Endothelial cell of umbilical vein (primary cell): ENCODE measurements at regions not wholly inside any gene's neighbourhood (a gene's known extent, or its start where the extent isn't known, plus 50 kb on each side); places are given as distances from the start of the nearest gene placed in this dataset.

Source experiments
- BruUV-seq: library from RNA; stranded (reverse); fragments of 400-500 nt; replicated peaks from 2 replicates; lab custom pipeline; 2021; lab: Mats Ljungman, UMichigan
- CTCF ChIA-PET: fragments of 300-600, 350-600 bp; sonication (Branson Sonifier 250); formaldehyde crosslinking; loops from one replicate; lab custom pipeline; 2021; ENCODE audit warnings: antibody characterized with exemption, inconsistent platforms; lab: Charles Lee
- POLR2A ChIA-PET: fragments of 300-600, 350-600 bp; sonication (Branson Sonifier 250); formaldehyde crosslinking; loops from one replicate; lab custom pipeline; 2021; ENCODE audit warnings: antibody characterized with exemption, inconsistent platforms; lab: Charles Lee
- DNase-seq: peaks from one replicate; pipeline ENCODE4 v3.0.0-alpha.2; 2011; ENCODE audit warnings: low read depth, low spot score
- FAIRE-seq: peaks from 2 replicates; lab custom pipeline; 2011; peaks lifted over from hg19 to GRCh38; lab: Jason Lieb, UNC
- H2AFZ ChIP-seq: 2 replicates; pipeline ENCODE4 v1.6.0; 2012; ENCODE audit warnings: low read depth, low read length, control low read depth, inconsistent platforms
- H3K27ac ChIP-seq: 2 replicates; pipeline ENCODE4 v1.5.1; 2011; ENCODE audit warnings: low read depth, mild to moderate bottlenecking, control low read depth, low read length, moderate library complexity; ENCODE audit not compliant: insufficient read depth
- H3K27me3 ChIP-seq, 2 experiments: 2 replicates each; pipeline versions ENCODE4 v1.6.0 to v1.6.1; 2011; ENCODE audit warnings: low read length in 2 of 2, mixed read lengths in 1 of 2; ENCODE audit not compliant: control insufficient read depth in 2 of 2, insufficient read depth in 2 of 2
- H3K36me3 ChIP-seq, 2 experiments: 2 replicates in 1 of 2; 3 replicates in 1 of 2; pipeline ENCODE4 v1.5.1; 2011; ENCODE audit warnings: low read length in 2 of 2, mild to moderate bottlenecking in 1 of 2, moderate library complexity in 1 of 2; ENCODE audit not compliant: control insufficient read depth in 2 of 2, insufficient read depth in 2 of 2; ENCODE audit errors: extremely low read depth in 1 of 2
- H3K4me1 ChIP-seq: 3 replicates; pipeline ENCODE4 v1.5.1; 2011; ENCODE audit warnings: mild to moderate bottlenecking, low read length; ENCODE audit not compliant: control insufficient read depth, insufficient read depth; ENCODE audit errors: extremely low read depth
- H3K4me2 ChIP-seq: 2 replicates; pipeline ENCODE4 v1.6.1; 2011; ENCODE audit warnings: low read length, control low read depth, mixed read lengths; ENCODE audit not compliant: insufficient read depth
- H3K4me3 ChIP-seq, 3 experiments: fragments of 200-600 bp in 1 of 3; sonication (generic), shearing (Covaris generic) in 1 of 3; replicated peaks in 1 of 3; 2 replicates each; pipeline ENCODE4 v1.5.1; 2011 to 2016; ENCODE audit warnings: control low read depth in 3 of 3, low read length in 3 of 3, mild to moderate bottlenecking in 2 of 3, inconsistent platforms in 1 of 3, low read depth in 1 of 3, moderate library complexity in 1 of 3; ENCODE audit not compliant: insufficient read depth in 1 of 3
- H3K79me2 ChIP-seq: 2 replicates; pipeline ENCODE4 v1.6.0; 2012; ENCODE audit warnings: low read length, inconsistent platforms; ENCODE audit not compliant: control insufficient read depth, insufficient read depth
- H3K9ac ChIP-seq: replicated peaks from 2 replicates; pipeline ENCODE3; 2011; ENCODE audit warnings: low read length, control low read depth; ENCODE audit not compliant: insufficient read depth; ENCODE audit errors: extremely low read depth
- H3K9me1 ChIP-seq: replicated peaks from 3 replicates; pipeline ENCODE4 v1.6.0; 2011; ENCODE audit warnings: mild to moderate bottlenecking, low read length; ENCODE audit not compliant: control insufficient read depth, insufficient read depth; ENCODE audit errors: extremely low read depth
- H3K9me3 ChIP-seq: replicated peaks from 2 replicates; pipeline ENCODE4 v1.5.1; 2012; ENCODE audit warnings: low read length, inconsistent platforms; ENCODE audit not compliant: control insufficient read depth, insufficient read depth
- H4K20me1 ChIP-seq: replicated peaks from 2 replicates; pipeline ENCODE3; 2011; ENCODE audit warnings: mild to moderate bottlenecking, low read length; ENCODE audit not compliant: control insufficient read depth, insufficient read depth; ENCODE audit errors: extremely low read depth
- GATA2 ChIP-seq: IDR thresholded peaks from 2 replicates; pipeline ENCODE4 v1.7.0; 2011; ENCODE audit warnings: low read depth, mild to moderate bottlenecking, moderate library complexity, mixed read lengths, low read length; ENCODE audit not compliant: insufficient read length, insufficient read depth
- JUN ChIP-seq: IDR thresholded peaks from 2 replicates; pipeline ENCODE4 v1.6.1; 2011; ENCODE audit warnings: borderline replicate concordance, low read depth; ENCODE audit not compliant: insufficient read length, insufficient read depth
- MYC ChIP-seq: IDR thresholded peaks from one replicate; pipeline ENCODE4 v1.6.1; 2011; ENCODE audit warnings: mild to moderate bottlenecking, low read depth, low read length
- POLR2A ChIP-seq: IDR thresholded peaks from 2 replicates; pipeline ENCODE4 v1.6.1; 2012; ENCODE audit warnings: low read depth, mild to moderate bottlenecking, control low read depth, low read length
- POLR2AphosphoS5 ChIP-seq: IDR thresholded peaks from 2 replicates; pipeline ENCODE4 v1.6.1; 2012; ENCODE audit warnings: low read depth, mild to moderate bottlenecking, control low read depth, low read length, moderate library complexity; ENCODE audit not compliant: insufficient read depth
- dilution Hi-C: fragments of 300-500 bp; cut with MboI; formaldehyde crosslinking; loops from one replicate; pipeline ENCODE4 v1.15.0; 2019; ENCODE audit warnings: low sequenced_read_pairs; ENCODE audit not compliant: extremely low pct_ligation_motif_present
- intact Hi-C: fragments of 100-400 bp; cut with micrococcal nuclease; formaldehyde crosslinking; loops from one replicate; pipeline ENCODE4 v1.10.0; 2022

GRCh38 chr1:234994436-234995295, 134.0 kb downstream of the TOMM20 start:
- DNase-seq (no peak), FAIRE-seq (no peak)
- H3K4me1 ChIP-seq, result peaks cover 28% of the 10 kb centered on the region
- no peak overlapping the region for H3K4me3 ChIP-seq
- no peaks in the 10 kb centered on the region for H4K20me1 ChIP-seq
- H3K79me2 ChIP-seq, result no peaks in the 10 kb centered on the region
- intact Hi-C loops (no loop called here), dilution Hi-C loops (loop anchor here (25.0 kb wide), 1 partner anchor 382 kb away; the partner anchor contains the start of gene IRF2BP2)
- no peaks in the 10 kb centered on the region for H3K9me3 ChIP-seq
- ChIA-PET CTCF (interaction anchor here (0.8 kb wide), 1 partner anchor 495 kb away, joined by 3 read pairs; no protein-coding TSS in a partner anchor), POLR2A (no interaction called here)
- no peaks in the 10 kb centered on the region for H3K9me1 ChIP-seq
- H3K27me3 ChIP-seq, result no peaks in the 10 kb centered on the region
- H3K4me2 ChIP-seq, result no peak overlapping the region
- no peak overlapping the region for H3K27ac ChIP-seq
- H2AFZ ChIP-seq, result no peak overlapping the region
- TF ChIP-seq GATA2, result no peak
- no peak for TF ChIP-seq POLR2A
- no peak for TF ChIP-seq MYC
- TF ChIP-seq POLR2AphosphoS5, result no peak
- no peak overlapping the region for H3K9ac ChIP-seq
- no peaks in the 10 kb centered on the region for H3K36me3 ChIP-seq
- BruUV-seq, result no TSS peak

- H3K9me3 ChIP-seq, result no peaks in the 10 kb centered on the region
- no peak overlapping the region for H3K9ac ChIP-seq
- ChIA-PET POLR2A (interaction anchor here (0.6 kb wide), 2 partner anchors 18 to 66 kb away, joined by 3 to 4 read pairs; no protein-coding TSS in a partner anchor), CTCF (no interaction called here)
- H3K27ac ChIP-seq, result no peak overlapping the region
- TF ChIP-seq POLR2A (no peak), JUN (no peak), MYC (no peak), POLR2AphosphoS5 (no peak)
- no peak overlapping the region for H2AFZ ChIP-seq
- no peak for FAIRE-seq
- H3K4me2 ChIP-seq, result no peak overlapping the region
- no peak overlapping the region for H3K4me3 ChIP-seq
- peaks cover 21% of the 10 kb centered on the region for H3K4me1 ChIP-seq
- no TSS peak for BruUV-seq
- H3K36me3 ChIP-seq, result no peaks in the 10 kb centered on the region
- no peaks in the 10 kb centered on the region for H3K27me3 ChIP-seq
- intact Hi-C loops (no loop called here), dilution Hi-C loops (loop anchor here (25.0 kb wide), 1 partner anchor 380 kb away; the partner anchor contains the start of gene IRF2BP2)
- no peaks in the 10 kb centered on the region for H3K79me2 ChIP-seq
- no peaks in the 10 kb centered on the region for H3K9me1 ChIP-seq
- no peaks in the 10 kb centered on the region for H4K20me1 ChIP-seq
- no peak for DNase-seq
Measured at GRCh38 chr1:234992065-234992464, 136.6 kb downstream of the TOMM20 start.
